HG03103 (cell line): ENCODE measurements at regions not wholly inside any gene's neighbourhood (a gene's known extent, or its start where the extent isn't known, plus 50 kb on each side); places are given as distances from the start of the nearest gene placed in this dataset.

ENCODE experiments used
- ATAC-seq: cut with Tn5 transposase; IDR thresholded peaks from one replicate; pipeline ENCODE4 v1.9.1; 2021; ENCODE audit warnings: low read depth; ENCODE audit not compliant: unreplicated experiment

- no peak for ATAC-seq
Observed at GRCh38 chr13:104163866-104164630, 1097.8 kb upstream of the SLC10A2 start.

DNA sequence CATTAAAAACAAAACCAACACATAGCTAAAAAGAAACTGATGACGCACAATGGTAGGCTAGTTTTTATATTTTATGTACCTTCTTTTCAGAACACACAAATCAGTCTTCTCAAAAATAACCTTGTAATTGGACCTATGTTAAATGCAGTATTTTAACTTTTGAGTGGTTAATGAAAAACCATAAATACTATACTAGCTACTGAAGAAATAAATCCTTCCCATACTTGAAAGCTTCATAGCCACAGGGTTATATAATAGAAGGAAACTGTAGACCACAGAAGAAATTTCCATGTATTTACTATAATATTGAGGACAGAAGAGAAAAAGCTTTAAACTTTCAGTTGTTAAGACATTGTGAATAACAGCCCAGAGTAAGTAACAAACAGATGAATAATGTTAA is 1094.3 kb upstream of the SLC10A2 start:
- no peak for ATAC-seq

DNA sequence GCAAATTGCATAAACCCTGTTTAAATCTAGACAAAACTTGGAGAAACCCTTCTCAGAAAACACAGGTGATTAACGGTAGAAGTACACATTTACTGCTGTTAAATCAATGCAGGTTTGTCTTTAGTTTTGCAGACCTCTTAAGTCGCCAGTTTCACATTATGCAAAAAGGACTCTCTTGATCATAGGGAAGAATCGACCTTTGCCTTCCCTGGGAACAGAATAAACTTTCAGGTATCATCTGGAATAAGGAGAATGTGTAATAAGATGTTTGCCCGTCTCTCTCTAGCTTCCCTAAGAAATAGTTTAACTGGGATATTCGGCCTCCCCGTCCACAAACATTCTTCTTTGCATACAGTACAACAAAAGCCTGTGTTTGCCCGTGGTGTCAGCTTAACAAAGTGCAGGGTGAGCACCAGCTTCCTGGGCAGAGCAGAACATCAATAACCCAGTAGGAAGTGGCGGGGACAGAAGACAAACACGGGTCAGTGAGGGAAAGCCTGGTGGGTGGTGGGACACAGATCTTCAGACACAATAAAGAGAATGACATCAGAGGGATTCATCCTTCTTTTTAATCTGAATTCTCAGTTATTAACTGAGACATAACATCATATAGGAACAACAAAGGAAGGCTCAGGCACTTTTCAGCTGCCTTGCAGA is 1077.7 kb upstream of the SLC10A2 start:
- ATAC-seq, result no peak

DNA sequence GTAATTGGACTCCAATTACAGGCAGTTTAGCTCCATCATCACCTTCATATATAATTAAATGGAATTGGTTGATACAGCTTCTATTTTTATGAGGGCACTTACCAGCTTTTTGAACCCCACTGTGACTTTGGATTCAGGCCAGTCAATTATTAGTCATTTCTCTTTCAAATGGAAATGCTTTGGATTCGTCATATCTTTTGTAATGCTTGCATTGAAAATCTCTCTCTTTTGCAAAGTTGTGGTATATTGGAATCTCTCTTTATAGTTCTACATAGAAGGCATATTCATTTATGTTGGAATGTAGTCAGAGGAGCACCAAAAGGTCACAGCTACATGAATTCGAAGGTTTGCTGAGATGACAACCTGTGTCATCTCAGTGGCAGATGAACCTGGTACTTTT is 1074.3 kb upstream of the SLC10A2 start:
- ATAC-seq, result no peak

- no peak for ATAC-seq
Observed at GRCh38 chr13:104137416-104137815, 1071.2 kb upstream of the SLC10A2 start.

GRCh38 chr13:104132849-104133248 is 1066.6 kb upstream of the SLC10A2 start:
- no peak for ATAC-seq

GRCh38 chr13:104114101-104114500 is 1047.9 kb upstream of the SLC10A2 start:
- no peak for ATAC-seq

DNA sequence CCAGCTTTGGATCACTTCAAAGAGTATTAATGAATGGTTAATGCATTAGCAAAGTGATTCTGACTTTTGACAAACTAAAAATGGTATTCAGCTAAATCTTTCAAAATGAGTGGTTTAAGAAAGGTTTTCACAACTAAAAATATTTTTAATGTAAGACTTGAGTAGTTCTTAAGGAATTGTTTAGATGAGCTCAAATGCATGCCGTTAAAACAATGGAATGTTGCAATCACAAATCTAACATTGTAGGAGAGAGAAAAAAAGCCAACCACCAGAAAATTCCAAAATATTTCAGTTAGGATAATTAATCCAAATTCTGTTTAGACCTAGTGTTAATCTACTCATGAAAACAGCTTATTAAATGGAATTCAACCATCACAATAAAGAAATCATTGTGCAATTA is 1044.8 kb upstream of the SLC10A2 start:
- no peak for ATAC-seq

- no peak for ATAC-seq
Observed at GRCh38 chr13:104106705-104107393, 1040.6 kb upstream of the SLC10A2 start.

DNA sequence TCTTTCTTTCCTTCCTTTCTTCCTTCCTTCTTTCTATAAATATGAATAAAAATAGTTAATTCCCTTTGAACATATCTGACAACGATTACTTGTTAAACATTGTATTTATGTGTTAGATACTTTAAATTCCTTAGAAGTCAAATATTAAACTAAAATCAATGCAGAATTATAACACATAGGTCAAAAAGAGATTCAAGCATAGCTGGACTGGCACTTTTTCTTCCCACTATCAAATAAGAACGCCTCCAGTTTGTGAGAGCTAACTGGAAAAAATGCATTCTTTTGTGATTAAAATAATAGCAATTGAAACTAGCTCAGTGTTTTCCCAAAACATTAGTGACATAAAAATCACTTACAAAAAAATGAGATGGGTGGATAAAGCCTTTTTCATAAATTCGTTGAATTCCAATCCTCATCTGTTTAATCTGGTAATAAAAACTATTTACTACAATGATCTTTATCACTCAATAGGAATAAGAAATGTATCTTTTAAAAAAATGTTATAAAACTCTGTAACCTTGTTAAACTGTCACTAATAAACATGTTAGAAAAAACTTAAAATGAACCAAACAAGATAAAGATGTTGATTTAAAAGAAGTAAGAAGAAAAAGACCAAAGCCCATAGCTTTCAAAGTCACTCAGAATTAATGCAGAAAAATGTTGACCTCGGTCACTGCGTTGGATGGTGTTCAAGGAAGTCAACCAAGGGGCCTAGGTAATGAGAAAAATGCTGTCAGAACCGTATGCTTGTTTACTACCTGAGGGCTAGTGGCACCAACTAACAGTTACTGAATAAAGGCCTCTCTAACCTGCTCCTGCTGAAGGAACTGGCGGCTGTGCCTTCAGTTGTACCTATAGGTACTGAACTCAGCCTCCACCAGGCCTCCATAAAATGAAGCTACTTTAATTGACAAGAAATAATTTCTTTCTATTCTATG is 1039.5 kb upstream of the SLC10A2 start:
- ATAC-seq, result no peak

GRCh38 chr13:104099750-104100149 is 1033.5 kb upstream of the SLC10A2 start:
- ATAC-seq, result no peak

DNA sequence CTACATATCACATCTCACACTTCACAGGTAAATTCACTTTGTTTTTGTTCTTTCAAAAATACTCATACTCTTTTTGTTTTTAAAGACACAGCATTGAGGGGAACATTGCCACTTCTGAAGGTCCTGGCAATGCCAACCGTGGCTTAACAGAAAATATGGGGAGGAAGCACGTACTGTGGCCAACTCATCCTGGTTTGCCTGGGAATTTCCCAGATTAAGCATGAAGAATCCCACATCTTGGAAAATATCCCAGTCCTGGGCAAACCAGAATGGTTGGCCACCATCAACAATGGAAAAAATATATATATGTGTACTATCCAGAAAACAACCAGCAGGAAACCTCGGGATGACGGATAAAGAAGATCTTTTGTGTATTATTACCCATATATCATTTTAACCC is 1032.2 kb upstream of the SLC10A2 start:
- no peak for ATAC-seq

DNA sequence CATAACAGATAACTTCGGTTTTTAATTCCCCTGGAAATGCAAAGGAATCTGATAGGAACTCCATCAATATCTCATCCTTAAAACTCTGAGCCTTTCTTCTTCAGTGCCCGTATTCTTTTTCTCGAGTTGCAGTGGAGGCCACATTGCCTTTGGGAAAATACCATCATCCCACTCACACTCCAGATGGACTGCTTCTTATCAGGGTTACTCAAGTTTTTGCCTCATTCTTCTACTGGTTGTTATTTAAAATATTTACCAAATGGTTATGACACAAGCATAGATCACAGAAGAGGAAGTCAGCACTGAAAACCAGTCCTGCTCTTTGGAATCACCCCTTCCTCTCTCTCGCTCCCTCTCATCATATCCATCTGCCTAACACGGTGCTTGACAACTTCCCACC is 1020.5 kb upstream of the SLC10A2 start:
- ATAC-seq, result no peak

DNA sequence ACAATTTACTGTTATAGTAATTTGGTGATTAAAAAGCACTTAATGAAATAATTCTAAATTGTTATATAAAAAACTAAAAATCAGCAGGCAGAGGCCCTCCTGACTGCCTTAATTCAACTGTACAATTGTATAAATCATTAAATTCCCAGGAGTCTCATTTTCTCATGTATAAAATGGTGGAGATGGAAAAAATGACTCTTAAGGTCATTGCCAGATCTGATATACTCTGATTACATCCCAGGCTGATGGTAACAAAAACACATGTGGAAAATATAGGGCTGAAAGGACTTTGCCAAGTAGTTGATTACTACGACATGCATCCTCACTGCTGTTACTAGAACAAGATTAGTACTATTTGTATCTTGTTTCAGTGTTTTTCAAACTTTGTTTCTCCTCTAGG is 1020.0 kb upstream of the SLC10A2 start:
- no peak for ATAC-seq

- ATAC-seq, result no peak
Observed at GRCh38 chr13:104085611-104086010, 1019.4 kb upstream of the SLC10A2 start.

- ATAC-seq, result no peak
Observed at GRCh38 chr13:104074326-104074725, 1008.1 kb upstream of the SLC10A2 start.

- ATAC-seq, result no peak
Observed at GRCh38 chr13:104071806-104072205, 1005.6 kb upstream of the SLC10A2 start.

DNA sequence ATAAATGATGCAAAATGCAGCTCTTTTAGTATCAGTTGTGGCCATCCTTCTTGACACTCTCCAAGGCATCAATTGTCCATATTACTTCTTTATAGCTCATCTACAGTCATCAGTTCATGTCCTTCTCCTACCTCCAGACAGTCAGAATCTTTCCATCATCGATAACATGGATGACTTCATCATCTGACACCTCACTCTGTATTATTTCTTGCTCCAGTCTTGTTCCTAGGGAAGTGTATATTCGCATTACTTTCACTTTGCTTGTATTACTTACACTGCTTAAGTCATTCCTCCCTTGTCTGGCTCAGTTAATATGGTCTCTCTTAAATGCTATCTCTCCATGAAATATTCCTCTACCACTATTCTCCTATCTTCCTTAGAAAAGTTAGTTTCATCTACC is 999.1 kb upstream of the SLC10A2 start:
- ATAC-seq, result no peak

DNA sequence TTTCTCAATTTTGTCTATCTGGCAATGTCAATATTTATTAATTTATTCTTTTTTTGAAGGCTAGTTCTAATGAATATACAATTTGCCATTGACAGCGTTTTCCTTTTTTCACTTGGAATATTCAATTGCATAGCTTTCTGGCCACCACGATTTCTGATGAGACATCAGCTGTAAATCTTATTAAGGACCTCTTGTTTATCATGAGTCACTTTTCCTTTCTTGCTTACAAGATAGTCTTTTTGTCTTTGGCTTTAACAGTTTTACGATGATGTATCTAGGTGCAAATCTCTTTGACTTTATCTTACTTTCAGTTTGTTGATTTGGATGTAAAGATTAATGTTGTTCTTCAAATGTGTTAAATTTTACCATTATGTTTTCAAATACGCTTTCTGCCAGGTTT is 991.6 kb upstream of the SLC10A2 start:
- ATAC-seq, result no peak

GRCh38 chr13:104045907-104046306 is 979.7 kb upstream of the SLC10A2 start:
- no peak for ATAC-seq

DNA sequence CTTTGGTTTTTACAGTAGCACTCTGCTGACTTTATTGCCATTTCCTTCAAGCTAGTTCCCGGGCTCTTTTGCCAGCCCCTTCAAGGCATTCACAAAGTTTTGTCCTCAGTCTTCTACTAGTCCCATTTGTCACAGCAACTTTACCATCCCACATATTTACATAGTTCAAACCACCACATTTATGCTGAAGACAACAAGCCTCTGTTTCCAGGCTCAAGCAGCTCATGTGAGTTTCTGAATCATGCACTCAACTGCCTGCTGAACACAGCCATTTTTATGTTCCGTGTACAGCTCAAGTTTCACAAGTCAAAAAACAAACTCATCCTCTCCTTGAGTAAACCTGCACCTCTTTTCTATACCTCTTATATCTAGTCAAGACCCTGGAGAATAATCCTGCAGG is 977.0 kb upstream of the SLC10A2 start:
- ATAC-seq, result no peak
